HG02763 (cell line): ENCODE measurements at regions not wholly inside any gene's neighbourhood (a gene's known extent, or its start where the extent isn't known, plus 50 kb on each side); places are given as distances from the start of the nearest gene placed in this dataset.
"Not testable (repeated sequence)": the region's sequence is repeated elsewhere in the genome, so short reads cannot be mapped to it uniquely, and the experiment has no call there.

ENCODE experiments used
- ATAC-seq: cut with Tn5 transposase; IDR thresholded peaks from one replicate; pipeline ENCODE4 v1.9.1; 2021; ENCODE audit warnings: mild to moderate bottlenecking, moderate library complexity; ENCODE audit not compliant: unreplicated experiment

DNA sequence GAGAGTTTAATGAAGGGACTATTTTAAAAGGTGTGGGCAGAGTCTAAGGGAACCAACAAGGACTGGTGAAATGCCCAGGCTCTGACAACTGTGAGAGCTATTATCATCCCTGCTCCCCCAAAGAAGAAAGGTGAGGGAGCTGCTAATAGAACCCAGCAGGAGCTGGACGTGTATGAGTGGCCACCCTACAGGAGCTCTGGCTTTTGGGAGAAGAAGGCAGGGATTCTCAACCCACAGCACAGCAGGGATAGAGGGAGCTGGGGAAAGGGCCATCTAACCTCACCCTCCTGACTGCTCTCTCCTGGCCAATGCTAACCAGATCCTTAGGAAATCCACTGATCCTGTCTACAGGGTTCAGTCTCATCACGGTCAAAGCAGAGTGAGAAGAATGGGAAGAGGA is 57.1 kb downstream of the GRIN2B start:
- ATAC-seq: no peak

DNA sequence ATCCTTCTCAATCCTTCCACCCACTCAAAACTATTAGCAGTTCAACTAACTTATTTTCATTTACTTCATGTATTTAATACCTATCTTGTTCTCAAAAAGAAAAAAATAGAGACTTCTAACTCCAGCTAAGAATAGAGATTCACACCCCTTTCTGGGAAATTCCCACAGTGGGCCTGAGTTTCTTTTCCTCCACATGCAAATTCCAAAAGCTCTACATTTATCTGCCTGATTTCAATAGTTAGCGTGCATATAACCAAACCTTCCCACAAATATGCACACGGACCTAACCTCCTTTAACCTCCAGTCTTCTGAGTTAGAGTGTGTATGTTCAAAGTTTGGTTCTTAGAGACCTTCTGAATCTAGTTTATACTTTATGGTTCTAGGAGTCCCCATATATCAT is 62.5 kb downstream of the GRIN2B start:
- no peak for ATAC-seq

DNA sequence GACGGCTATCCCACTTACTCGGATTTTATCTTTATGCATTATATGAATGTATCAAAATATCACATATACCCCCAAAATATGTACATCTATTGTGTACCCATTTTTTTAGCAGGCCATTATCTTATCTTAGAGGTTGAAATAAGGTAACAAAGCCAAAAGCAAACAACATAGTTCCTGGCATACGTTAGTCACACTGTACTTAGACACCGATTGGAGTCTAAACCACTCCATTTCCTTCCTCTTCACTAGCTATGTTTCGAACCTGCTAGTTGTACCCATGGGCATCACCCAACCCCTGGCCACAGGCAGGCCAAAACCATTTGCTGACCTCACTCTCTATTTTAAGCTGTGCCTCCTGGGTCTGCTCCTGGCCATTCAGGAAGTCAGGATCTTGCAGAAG is 66.3 kb downstream of the GRIN2B start:
- ATAC-seq: no peak

- ATAC-seq: no peak
Observed at GRCh38 chr12:13913371-13913770, 68.0 kb downstream of the GRIN2B start.

DNA sequence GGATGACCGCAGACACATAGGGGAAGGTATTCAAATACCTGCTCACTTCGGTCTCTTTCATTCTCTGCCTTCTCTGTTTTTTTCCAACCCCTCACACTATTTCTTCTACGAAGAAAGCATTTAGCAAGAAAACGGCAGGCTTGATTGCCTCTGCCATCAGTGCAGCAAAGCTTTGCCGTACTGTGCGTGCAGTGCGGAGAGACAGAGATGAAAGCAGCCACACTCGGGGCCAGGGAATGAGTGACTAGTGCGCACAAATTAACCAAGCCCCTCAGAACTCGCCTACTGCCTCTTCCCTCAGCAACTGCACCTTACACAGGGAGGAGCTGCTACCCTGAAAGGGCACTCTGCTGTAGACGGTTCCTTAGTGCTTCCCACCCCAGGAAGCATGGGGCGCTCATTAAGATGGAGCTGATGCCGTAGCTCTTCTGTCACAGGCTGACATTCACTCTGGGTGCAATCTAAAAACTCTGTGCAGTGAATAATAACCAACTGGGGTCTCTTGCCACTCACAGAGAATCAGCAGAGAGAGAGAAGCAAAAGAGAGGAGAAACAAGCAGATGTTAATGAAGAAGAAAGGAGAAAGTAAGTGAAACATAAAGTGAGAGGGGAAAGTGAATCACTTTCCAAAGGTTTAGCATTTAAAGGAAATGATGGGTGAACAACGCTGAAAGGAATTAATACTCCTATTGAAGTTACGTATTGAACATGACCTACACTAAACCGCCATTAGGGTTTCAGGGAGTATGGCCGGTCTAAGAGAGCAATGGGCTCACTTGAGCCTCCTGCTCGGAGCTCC is 69.4 kb downstream of the GRIN2B start:
- no peak for ATAC-seq

DNA sequence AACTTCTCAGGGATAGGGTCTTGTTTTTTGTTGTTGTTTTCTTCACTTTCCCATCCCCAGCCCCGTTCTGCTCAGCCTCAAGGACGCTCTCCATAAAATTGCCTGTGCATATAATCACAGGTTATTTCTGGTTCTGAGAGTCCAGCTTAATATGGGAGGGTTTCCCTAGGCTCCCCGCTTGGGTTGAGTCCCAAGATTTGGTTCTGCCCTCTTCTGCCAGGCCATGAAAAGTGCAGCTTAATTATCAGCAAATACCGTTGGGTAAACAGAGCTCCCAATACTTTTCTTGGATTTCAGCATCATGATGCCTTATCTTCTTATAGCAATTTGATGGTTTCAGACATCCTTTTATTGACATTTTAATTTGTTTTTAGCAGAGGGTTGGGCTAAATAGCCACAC is 75.6 kb downstream of the GRIN2B start:
- ATAC-seq: no peak

DNA sequence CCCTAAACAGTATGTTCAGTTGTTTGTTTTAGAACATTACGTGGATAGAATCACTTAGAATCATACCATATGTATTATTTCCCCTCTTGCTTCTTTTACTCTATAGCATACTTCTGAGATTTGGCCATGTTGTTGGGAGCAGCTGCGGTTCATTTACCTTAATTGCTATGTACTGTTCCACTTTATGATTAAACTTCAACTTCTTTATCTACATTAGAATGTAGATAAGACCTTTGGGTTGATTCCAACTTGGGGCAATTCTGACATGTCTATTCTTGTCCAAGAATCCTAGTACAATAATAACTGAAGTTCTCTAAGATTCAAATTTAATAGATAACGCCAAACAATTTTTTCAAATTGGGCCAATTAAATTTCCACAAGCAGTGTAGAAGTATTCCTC is 80.7 kb downstream of the GRIN2B start:
- no peak for ATAC-seq

DNA sequence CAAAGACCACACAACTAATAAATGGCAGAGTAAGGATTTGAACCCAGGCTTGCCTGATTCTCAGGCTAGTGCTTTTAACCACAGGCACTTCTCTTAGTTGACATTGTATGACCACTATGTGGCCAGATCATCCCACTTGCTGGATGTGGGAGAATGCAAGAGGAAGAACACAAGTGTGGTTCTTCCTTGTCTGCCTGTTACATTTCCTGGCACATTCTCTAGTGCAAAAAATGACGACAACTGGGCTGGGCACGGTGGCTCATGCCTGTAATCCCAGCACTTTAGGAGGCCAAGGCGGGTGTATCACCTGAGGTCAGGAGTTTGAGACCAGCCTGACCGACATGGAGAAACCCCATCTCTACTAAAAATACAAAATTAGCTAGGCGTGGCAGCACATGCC is 83.0 kb downstream of the GRIN2B start:
- not testable (repeated sequence) for ATAC-seq

- no peak for ATAC-seq
Observed at GRCh38 chr12:13897811-13898210, 83.6 kb downstream of the GRIN2B start.

GRCh38 chr12:13896063-13896626 is 85.3 kb downstream of the GRIN2B start:
- no peak for ATAC-seq

- ATAC-seq: no peak
Observed at GRCh38 chr12:13891902-13892301, 89.5 kb downstream of the GRIN2B start.

- ATAC-seq: no peak
Observed at GRCh38 chr12:13890943-13891342, 90.5 kb downstream of the GRIN2B start.

- ATAC-seq: no peak
Observed at GRCh38 chr12:13887779-13888388, 93.5 kb downstream of the GRIN2B start.

DNA sequence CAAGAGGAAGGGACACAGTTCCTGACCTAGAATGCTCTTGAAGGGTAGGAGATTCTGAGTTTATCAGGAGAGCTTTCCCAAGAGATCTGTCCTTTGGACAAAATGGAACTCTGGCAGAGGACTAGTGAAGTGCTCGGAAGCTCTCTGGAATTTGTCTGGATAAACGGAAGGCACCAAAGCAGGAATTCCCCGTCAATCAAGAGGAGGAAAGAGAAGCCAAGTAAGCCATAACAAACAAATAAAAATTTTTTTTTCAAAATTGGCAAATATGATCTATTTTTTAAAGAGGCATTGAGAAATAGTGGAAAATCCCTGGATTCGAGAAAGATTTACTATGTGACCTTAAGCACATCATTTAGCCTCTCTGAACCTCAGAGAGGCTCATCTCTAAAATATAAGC is 99.2 kb downstream of the GRIN2B start:
- no peak for ATAC-seq

- no peak for ATAC-seq
Observed at GRCh38 chr12:13880613-13881012, 100.8 kb downstream of the GRIN2B start.

- ATAC-seq: no peak
Observed at GRCh38 chr12:13875744-13876143, 105.7 kb downstream of the GRIN2B start.

DNA sequence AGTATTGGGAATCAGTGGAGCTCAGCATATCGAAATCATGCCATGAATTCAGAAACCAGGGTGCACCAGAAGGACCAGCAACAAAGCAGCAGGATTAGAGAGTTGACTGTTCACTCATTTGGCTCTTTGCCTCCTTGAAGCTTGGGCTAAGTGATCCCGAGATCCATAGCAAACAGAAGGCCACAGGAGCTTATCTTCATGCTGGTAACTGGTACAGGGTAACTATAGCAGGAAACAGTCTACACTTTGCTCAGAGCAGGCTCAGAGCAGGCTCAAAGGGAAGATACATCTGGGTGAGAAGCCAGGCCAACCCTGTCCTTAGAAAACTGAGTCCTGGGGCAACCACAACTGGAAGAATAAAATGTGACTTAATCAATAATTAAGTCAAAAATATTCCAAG is 111.1 kb downstream of the GRIN2B start:
- ATAC-seq: no peak

- peak; percentile 86 for ATAC-seq
Observed at GRCh38 chr12:13864081-13864673, 117.2 kb downstream of the GRIN2B start.

GRCh38 chr12:13857750-13858149 is 123.7 kb downstream of the GRIN2B start:
- no peak for ATAC-seq

- no peak for ATAC-seq
Observed at GRCh38 chr12:13853471-13853870, 127.9 kb downstream of the GRIN2B start.

GRCh38 chr12:13851828-13852227 is 129.6 kb downstream of the GRIN2B start:
- no peak for ATAC-seq

GRCh38 chr12:13849456-13849855 is 131.9 kb downstream of the GRIN2B start:
- no peak for ATAC-seq
